Esophagus mucosa (tissue), 1 donor: ENCODE measurements at regions not wholly inside any gene's neighbourhood (a gene's known extent, or its start where the extent isn't known, plus 50 kb on each side); places are given as distances from the start of the nearest gene placed in this dataset.

ENCODE experiments used
- ATAC-seq: fragments of 200-7000 bp; cut with Tn5 transposase; one replicate; pipeline ENCODE4 v1.9.1; 2020
- donor health status: DM: yes; HTN: yes; CAD: no.

- no peak for ATAC-seq
Measured at GRCh38 chr6:16974704-16975359, 127.0 kb upstream of the STMND1 start.

DNA sequence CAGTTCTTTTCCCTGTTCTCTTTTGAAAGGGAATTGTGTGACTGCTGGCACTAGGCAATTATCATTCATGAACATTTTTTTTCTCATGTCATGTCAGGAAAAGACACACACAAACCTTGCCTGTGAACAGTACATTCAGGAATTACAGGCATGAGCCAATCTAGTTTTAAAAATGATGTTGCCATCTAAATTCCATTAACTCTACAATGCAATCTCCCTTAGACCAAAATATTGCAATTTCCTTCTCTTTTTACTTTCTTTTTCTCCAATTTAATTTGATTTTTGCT, 127.5 kb upstream of the STMND1 start:
- ATAC-seq = no peak

GRCh38 chr6:16973545-16974386, 128.1 kb upstream of the STMND1 start:
- ATAC-seq = no peak

GRCh38 chr6:16973051-16973450, 128.8 kb upstream of the STMND1 start:
- ATAC-seq = no peak

GRCh38 chr6:16972535-16972934, 129.3 kb upstream of the STMND1 start:
- ATAC-seq = no peak

DNA sequence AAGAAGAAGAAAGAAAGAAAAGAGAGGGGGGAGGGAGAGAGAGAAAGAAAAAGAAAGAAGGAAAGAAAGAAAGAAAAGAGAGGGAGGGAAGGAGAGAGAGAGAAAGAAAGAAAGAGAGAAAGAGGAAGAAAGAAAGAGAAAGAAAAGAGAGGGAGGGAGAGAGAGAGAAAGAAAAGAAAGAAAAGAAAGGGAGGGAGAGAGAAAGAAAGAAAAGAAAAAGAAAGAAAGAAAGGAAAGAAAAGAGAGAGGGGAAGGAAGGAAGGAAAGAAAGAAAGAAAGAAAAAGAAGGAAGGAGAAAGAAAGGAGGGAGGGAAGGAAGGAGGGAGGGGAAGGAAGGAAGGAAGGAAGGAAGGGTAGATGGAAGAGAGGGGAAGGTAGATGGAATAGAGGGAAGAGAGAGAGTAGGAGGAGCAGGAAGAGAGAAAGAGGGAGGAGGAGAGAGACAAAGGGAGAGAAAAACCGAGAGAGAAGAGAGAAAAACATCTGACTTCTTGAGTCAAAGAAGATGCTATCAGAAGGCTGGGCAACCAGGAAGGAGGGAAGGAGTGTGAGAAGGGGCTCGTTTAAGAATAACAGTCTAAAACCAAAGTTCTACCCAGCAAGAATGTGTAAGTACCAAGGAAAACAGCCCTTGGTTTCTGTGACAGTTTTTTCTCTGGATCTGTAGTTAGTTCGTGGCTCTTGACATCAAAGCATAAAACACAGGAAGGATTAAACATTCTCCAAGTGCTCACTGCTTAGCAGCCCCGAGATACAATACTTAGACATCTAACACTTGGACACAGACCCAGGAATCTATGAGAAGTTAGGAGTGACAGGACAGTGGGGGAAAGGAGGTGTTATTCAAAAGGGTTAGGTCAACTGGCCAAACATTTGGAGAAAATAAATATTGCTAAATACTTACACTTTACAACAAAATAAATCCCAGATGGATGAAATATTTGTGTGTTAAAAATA, 131.9 kb upstream of the STMND1 start:
- no peak for ATAC-seq

DNA sequence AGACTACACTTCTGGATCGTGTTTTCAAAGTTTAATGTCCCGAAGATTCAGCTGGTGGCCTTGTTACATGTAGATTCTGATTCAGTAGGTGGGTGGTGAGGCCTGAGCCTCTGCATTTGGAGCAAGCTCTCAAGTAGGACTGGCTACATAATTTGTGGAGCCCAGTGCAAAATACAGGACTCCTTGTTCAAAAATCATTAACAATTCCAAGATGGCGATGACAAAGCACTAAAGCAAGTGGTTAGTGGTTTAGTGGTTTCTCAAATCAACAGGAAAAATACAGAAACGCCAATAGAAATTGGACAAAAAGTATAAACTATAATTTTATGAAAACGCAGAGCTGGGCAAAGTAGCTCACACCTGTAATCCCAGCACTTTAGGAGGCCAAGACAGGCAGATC, 133.7 kb upstream of the STMND1 start:
- ATAC-seq = no peak

DNA sequence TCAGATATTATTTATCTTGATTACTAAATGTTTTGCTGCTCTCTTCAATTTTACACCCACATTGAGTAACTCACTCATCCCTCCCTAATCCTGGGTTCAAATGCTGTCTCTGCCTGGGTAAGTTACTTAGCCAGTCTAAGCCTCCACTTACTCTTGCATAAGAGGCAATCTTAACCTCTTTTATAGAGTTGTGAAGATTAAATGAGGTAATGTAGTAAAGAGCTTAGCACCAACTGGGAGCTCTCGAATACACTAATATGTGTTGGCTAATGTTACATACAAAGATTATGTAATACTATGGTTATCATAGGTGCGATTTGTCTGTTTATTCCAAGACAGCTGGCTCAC, 134.4 kb upstream of the STMND1 start:
- peak; percentile 76 for ATAC-seq

GRCh38 chr6:16966791-16967469, 134.9 kb upstream of the STMND1 start:
- ATAC-seq = peak; percentile 86

DNA sequence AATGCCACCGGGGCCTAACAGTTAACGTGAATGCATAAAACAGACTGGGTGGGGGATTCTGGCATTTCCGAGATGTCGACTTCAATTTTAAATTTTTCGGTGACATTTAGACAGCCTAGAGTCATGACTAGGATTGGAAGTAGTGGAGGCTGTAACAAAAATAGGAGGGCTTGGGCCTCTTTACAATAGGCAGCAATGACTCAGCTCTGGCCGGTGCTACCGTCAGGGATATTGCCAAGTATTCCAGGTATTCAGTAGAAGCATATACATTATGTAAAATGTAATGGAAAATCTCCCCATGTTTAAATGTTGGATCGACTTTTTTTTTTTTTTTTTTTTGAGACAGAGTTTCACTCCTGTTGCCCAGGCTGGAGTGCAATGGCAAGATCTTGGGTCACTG, 136.2 kb upstream of the STMND1 start:
- ATAC-seq = no peak

- peak; percentile 80 for ATAC-seq
Measured at GRCh38 chr6:16964553-16965499, 137.0 kb upstream of the STMND1 start.

DNA sequence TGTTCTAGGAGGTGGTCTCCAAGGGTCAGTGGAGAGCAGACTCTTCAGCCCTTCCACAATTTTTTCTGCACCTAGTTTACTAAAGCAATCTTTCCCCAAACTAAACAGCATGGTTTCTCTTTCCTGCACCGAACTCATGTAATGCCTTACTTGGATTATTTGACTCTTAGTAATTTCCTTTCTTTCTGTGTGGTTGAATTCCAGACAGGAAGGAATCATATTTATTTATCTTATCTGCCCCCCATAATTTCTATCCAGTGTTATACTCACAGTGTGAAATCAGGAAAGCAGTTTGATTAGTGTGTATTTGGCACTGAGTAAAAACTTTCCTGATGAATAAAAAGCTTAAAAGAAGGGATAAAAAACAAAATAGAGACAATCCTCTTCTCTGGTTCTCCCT, 140.3 kb upstream of the STMND1 start:
- no peak for ATAC-seq

DNA sequence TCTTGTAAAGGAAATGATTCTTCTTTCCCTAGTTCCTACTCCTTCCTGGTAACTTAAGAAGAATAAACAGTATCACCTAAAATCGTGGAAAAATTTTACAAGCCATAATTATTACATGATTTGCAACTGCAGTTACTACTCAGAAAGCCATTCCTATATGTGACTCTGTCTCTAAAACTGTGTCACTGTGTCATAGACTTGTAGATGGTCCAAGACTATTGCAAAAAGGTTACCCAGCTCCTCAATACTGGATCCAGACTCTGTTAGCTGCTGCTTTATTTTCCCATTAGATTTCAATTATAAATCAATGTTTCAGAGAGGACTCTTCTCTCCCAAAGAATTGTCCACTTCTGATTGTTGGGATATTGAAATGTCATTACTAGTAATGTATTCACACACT, 142.1 kb upstream of the STMND1 start:
- no peak for ATAC-seq

DNA sequence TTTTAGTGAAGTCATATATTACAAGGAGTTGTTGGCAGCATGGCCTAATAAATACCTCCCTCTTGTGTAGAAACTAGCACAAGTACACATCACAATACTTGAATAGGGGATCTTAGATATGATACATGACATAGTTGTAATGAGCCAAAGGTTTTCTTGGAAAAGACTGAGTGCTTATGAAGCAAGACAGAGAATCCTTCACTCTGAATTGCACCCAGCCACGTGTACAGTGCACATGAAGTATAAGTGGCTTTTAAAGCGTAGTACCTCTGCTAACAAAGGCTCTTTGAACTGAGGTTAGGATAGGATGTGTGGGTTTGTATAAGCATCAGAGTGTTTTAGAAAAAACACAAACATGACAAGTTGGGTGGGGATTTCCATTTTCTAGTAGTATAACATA, 145.5 kb upstream of the STMND1 start:
- ATAC-seq = no peak

DNA sequence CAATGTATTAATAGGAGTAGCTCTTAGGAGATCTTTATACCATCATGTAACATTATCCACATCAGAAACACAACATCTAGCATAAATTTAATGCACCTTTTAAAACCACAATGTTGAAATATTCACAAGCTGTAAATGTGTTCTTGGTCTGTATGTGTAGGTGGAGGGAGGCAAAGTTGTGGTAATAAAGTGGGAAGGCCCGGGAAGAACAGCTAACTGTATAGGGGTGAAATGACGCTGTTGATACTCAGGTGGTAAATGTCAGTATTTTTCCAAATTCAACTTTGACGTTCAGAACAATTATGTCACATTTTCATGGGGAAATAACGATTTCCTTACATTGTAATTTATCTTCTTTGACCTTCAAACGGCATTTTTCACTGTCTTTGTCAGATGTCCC, 146.0 kb upstream of the STMND1 start:
- no peak for ATAC-seq

DNA sequence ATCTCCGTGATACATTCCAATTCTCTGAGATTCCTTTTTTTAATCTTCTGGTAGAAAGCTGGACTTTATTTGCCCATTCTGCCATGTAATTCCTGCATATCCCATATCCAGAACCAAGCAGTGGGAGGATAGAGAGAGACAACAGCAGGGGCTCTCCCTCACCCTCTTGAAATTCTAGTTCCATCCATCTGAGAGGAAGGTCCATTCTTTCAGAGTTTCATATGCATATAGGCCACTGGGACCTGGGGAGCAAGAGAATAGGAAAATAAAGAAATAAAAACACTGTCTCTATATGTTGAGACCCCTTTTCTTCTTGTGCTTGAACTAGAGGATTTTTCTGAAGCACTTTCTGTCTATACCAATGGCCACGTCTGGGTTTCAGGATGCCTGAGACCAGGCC, 147.9 kb upstream of the STMND1 start:
- no peak for ATAC-seq

DNA sequence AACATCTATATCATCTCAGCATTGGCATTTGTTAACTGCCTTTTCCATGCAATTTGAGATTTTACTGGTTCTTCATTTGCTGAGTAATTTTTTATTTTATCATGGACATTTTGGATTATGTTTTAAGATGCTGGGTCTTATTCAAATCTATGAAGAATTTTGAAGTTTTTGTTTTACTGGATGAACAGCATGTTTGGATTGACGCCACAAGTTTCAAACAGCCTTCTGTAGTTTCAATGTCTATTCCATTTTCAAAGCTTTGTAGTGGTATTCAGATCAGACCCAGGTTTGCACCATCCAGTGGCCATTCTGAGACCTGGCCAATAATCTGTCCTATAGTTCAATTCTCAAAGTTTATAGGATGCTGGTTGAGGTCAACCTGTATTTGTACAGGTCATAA, 148.4 kb upstream of the STMND1 start:
- no peak for ATAC-seq

GRCh38 chr6:16950825-16951495, 150.9 kb upstream of the STMND1 start:
- no peak for ATAC-seq

DNA sequence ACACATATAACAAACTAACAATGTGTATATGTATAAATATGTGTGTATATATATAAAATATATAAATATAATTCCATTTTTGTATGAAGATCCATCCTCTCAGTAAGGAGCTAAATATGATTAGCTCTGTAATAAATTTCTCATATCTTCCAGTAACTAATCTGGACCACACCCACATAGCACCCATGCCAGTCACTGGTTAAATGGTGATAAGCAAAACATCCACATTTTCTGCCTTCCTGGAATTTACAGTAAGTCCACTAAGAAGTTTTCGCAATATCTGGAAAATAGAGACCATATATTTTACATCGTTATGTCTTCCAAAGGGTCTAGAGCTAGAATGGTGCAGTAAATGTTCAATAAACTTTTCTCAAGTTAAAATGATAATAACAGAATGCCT, 151.5 kb upstream of the STMND1 start:
- no peak for ATAC-seq

DNA sequence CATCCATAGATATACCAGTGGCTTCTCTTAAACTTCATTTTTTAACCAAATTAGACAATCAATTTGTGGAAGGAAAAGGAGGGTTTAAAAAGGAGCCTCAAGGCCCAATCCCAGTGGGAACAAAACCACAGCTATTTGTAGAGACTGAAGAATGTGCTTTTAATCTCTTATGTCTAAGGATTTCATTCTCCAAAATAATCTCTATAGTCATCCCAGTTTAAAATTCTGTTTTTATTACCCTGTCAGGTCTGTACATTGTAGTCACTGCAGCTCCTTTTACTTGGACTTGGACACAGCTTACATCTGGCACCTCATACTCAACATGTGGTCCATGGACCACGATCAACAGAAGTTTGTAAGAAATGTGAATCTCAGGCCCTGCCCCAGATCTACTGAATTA, 152.1 kb upstream of the STMND1 start:
- no peak for ATAC-seq

DNA sequence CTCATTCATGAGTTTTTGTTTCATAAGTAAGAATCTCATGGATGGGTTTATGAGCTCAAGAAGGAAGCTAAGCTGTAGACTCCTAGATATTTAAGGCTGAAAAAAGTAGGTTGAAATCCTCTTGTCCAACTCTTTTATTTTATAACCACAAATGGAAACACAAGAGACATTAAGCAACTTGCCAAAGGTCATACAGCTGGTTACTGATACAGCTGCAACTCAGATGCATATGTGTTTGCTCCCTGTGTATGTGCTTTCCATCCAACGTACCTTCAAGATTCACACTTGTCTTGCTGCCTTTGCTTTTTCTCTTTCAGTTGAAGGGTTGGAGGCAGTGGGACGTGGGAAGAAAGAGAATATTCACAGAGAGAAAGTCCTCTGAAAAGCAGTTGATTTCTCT, 153.5 kb upstream of the STMND1 start:
- no peak for ATAC-seq
